Ishikawa (cell line): ENCODE measurements at regions not wholly inside any gene's neighbourhood (a gene's known extent, or its start where the extent isn't known, plus 50 kb on each side); places are given as distances from the start of the nearest gene placed in this dataset.

ENCODE experiments used
- CEBPB ChIP-seq: IDR thresholded peaks from 2 replicates; pipeline ENCODE4 v1.6.1; 2012
- CREB1 ChIP-seq: IDR thresholded peaks from 2 replicates; pipeline ENCODE4 v1.6.1; 2012; ENCODE audit warnings: low read depth
- EGR1 ChIP-seq: IDR thresholded peaks from 2 replicates; pipeline ENCODE4 v1.6.1; 2012
- EP300 ChIP-seq: IDR thresholded peaks from 2 replicates; pipeline ENCODE4 v1.6.1; 2012; ENCODE audit warnings: borderline replicate concordance
- FOXM1 ChIP-seq: IDR thresholded peaks from 2 replicates; pipeline ENCODE4 v1.6.1; 2012; ENCODE audit warnings: low read depth, borderline replicate concordance
- MAX ChIP-seq: IDR thresholded peaks from 2 replicates; pipeline ENCODE4 v1.6.1; 2012
- NFIC ChIP-seq: IDR thresholded peaks from 2 replicates; pipeline ENCODE4 v1.6.1; 2012
- RAD21 ChIP-seq: IDR thresholded peaks from 2 replicates; pipeline ENCODE4 v1.6.1; 2012; ENCODE audit warnings: low read depth
- REST ChIP-seq: IDR thresholded peaks from 2 replicates; pipeline ENCODE4 v1.6.1; 2012; ENCODE audit warnings: low read depth, mild to moderate bottlenecking
- TAF1 ChIP-seq: IDR thresholded peaks from 2 replicates; pipeline ENCODE4 v1.6.1; 2012; ENCODE audit warnings: low read depth, mild to moderate bottlenecking
- TCF12 ChIP-seq: IDR thresholded peaks from 2 replicates; pipeline ENCODE4 v1.6.1; 2012; ENCODE audit warnings: low read depth
- TEAD4 ChIP-seq: IDR thresholded peaks from 2 replicates; pipeline ENCODE4 v1.6.1; 2012
- USF1 ChIP-seq: IDR thresholded peaks from 2 replicates; pipeline ENCODE4 v1.6.1; 2012
- YY1 ChIP-seq: IDR thresholded peaks from 2 replicates; pipeline ENCODE4 v1.6.1; 2012; ENCODE audit warnings: low read depth
- ZBTB7A ChIP-seq: IDR thresholded peaks from 2 replicates; pipeline ENCODE4 v1.6.1; 2012; ENCODE audit warnings: low read depth

- no peak for TF ChIP-seq CREB1
- TF ChIP-seq REST = no peak
- TF ChIP-seq TAF1 = no peak
- TF ChIP-seq EGR1 = no peak
- TF ChIP-seq YY1 = no peak
- no peak for TF ChIP-seq EP300
- no peak for TF ChIP-seq NFIC
- TF ChIP-seq TCF12 = no peak
Observed at GRCh38 chr9:31372799-31373587, 1011.5 kb upstream of the ACO1 start.

GRCh38 chr9:31377358-31377757 is 1007.1 kb upstream of the ACO1 start:
- TF ChIP-seq TCF12 (no peak), CREB1 (no peak), TEAD4 (no peak), NFIC (no peak), EGR1 (no peak), RAD21 (no peak), REST (no peak), CEBPB (no peak), YY1 (no peak), FOXM1 (no peak), ZBTB7A (no peak), EP300 (no peak), TAF1 (no peak), MAX (no peak), USF1 (no peak)

- TF ChIP-seq RAD21 (no peak), REST (no peak), TAF1 (no peak), CREB1 (no peak), MAX (no peak), CEBPB (no peak), TCF12 (no peak), NFIC (no peak), EGR1 (no peak), EP300 (no peak), USF1 (no peak), TEAD4 (no peak), FOXM1 (no peak), ZBTB7A (no peak)
Observed at GRCh38 chr9:31388660-31389059, 995.8 kb upstream of the ACO1 start.

- no peak for TF ChIP-seq EGR1
- no peak for TF ChIP-seq RAD21
Observed at GRCh38 chr9:31389075-31389474, 995.4 kb upstream of the ACO1 start.
